ENCODE measurements at regions not wholly inside any gene's neighbourhood (a gene's known extent, or its start where the extent isn't known, plus 50 kb on each side); places are given as distances from the start of the nearest gene placed in this dataset.

DNA sequence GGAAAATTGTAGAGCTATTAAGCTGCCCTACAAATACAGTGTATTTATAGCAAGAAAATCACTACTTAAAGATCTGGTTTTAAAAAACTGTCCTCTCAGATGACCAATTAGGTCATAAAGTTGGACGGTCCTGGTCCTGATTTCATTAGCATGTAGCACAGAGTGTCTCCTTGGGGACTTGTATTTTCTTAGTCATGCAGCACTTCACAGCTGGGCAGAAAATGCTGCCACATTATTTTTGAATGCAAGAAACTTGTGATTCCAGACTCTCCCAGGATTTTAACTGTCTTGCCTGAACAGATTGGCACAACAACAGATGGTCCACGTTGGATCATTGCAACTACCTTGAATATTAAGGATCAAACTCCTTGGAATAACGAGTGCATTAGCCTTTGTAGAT, 348.1 kb upstream of the SGCD start:
- TF ChIP-seq, protein P1, sequence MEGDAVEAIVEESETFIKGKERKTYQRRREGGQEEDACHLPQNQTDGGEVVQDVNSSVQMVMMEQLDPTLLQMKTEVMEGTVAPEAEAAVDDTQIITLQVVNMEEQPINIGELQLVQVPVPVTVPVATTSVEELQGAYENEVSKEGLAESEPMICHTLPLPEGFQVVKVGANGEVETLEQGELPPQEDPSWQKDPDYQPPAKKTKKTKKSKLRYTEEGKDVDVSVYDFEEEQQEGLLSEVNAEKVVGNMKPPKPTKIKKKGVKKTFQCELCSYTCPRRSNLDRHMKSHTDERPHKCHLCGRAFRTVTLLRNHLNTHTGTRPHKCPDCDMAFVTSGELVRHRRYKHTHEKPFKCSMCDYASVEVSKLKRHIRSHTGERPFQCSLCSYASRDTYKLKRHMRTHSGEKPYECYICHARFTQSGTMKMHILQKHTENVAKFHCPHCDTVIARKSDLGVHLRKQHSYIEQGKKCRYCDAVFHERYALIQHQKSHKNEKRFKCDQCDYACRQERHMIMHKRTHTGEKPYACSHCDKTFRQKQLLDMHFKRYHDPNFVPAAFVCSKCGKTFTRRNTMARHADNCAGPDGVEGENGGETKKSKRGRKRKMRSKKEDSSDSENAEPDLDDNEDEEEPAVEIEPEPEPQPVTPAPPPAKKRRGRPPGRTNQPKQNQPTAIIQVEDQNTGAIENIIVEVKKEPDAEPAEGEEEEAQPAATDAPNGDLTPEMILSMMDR (IDR thresholded peaks at IDR 0.05; ENCODE audit: insufficient read depth, low read depth, low read length), result no peak
- TF ChIP-seq EZH2 (IDR thresholded peaks at IDR 0.05; ENCODE audit: insufficient read depth, low read length), result no peak

All from astrocyte (in vitro differentiated cells and primary cell).